Peyer's patch (tissue), 4 donors: ENCODE measurements at regions not wholly inside any gene's neighbourhood (a gene's known extent, or its start where the extent isn't known, plus 50 kb on each side); places are given as distances from the start of the nearest gene placed in this dataset.

Experiments
- CTCF ChIP-seq, 6 experiments: fragments of 450-650 bp in 4 of 6; fragments of 200-600 bp in 2 of 6; sonication (generic) in 1 of 6; IDR thresholded peaks; one replicate each; pipeline ENCODE4 v1.5.1; 2017 to 2019; ENCODE audit warnings: antibody characterized with exemption in 6 of 6, mild to moderate bottlenecking in 3 of 6, moderate library complexity in 1 of 6
- POLR2A ChIP-seq, 2 donors: fragments of 450-650 bp; IDR thresholded peaks; one replicate each; pipeline ENCODE4 v1.5.1; 2017; ENCODE audit warnings: antibody characterized with exemption in 2 of 2, mild to moderate bottlenecking in 2 of 2, moderate library complexity in 2 of 2

GRCh38 chr6:48714250-48714649 is 603.3 kb upstream of the PTCHD4 start:
- no peak for TF ChIP-seq CTCF (IDR thresholded peaks at IDR 0.05)
- TF ChIP-seq POLR2A (IDR thresholded peaks at IDR 0.05): no peak
